HepG2 (cell line): ENCODE measurements at regions not wholly inside any gene's neighbourhood (a gene's known extent, or its start where the extent isn't known, plus 50 kb on each side); places are given as distances from the start of the nearest gene placed in this dataset.

Experiments
- ATAC-seq: fragments of 200-7000 bp; cut with Tn5 transposase; 3 replicates; pipeline ENCODE4 v1.9.1; 2020; ENCODE audit warnings: mild to moderate bottlenecking, moderate library complexity
- BruUV-seq: library from RNA; stranded (reverse); fragments of 400-500 nt; replicated peaks from 2 replicates; lab custom pipeline; 2021; lab: Mats Ljungman, UMichigan
- CTCF ChIA-PET: fragments of 300-600 bp; formaldehyde crosslinking; extraction: SDS; loops from one replicate; lab custom pipeline; 2021; ENCODE audit warnings: low total read pairs, inconsistent platforms, low intra/inter-chr PET ratio; lab: Yijun Ruan, JAX
- POLR2A ChIA-PET: fragments of 350-600 bp; sonication (Branson Sonifier 250); formaldehyde crosslinking; loops from one replicate; lab custom pipeline; 2020; ENCODE audit warnings: antibody characterized with exemption, inconsistent platforms; lab: Yijun Ruan, JAX
- DNase-seq: peaks from one replicate; pipeline ENCODE4 v3.0.0-alpha.2; 2015; ENCODE audit warnings: low spot score
- FAIRE-seq: peaks from 3 replicates; lab custom pipeline; 2011; peaks lifted over from hg19 to GRCh38; lab: Jason Lieb, UNC
- H2AFZ ChIP-seq: one replicate; pipeline ENCODE4 v1.6.1; 2011; ENCODE audit warnings: low read length, inconsistent platforms
- H3K27ac ChIP-seq: fragments of 300-600 bp; 3 replicates; pipeline ENCODE4 v1.8.0; 2011; ENCODE audit warnings: mixed run types, mild to moderate bottlenecking, mixed read lengths, low read length, inconsistent platforms; ENCODE audit not compliant: insufficient read depth; ENCODE audit errors: extremely low read length
- H3K27me3 ChIP-seq, 2 experiments: fragments of 200-600 bp in 1 of 2; 2 replicates in 1 of 2; 3 replicates in 1 of 2; pipeline versions ENCODE4 v1.6.0 to v1.8.0; 2011; ENCODE audit warnings: low read length in 2 of 2, mild to moderate bottlenecking in 2 of 2, moderate library complexity in 2 of 2, inconsistent platforms in 1 of 2; ENCODE audit not compliant: insufficient read depth in 2 of 2, control insufficient read depth in 1 of 2
- H3K36me3 ChIP-seq, 2 experiments: fragments of 200-600 bp in 1 of 2; replicated peaks in 1 of 2; 2 replicates in 1 of 2; 3 replicates in 1 of 2; pipeline versions ENCODE4 v1.5.1 to v1.8.0; 2011; ENCODE audit warnings: low read length in 2 of 2, inconsistent platforms in 1 of 2; ENCODE audit not compliant: insufficient read depth in 2 of 2, control insufficient read depth in 1 of 2
- H3K4me1 ChIP-seq: 2 replicates; pipeline ENCODE4 v1.5.1; 2012; ENCODE audit warnings: low read length, inconsistent platforms; ENCODE audit not compliant: insufficient read depth
- H3K4me2 ChIP-seq: 2 replicates; pipeline ENCODE4 v1.6.0; 2011; ENCODE audit warnings: low read depth, low read length, inconsistent platforms
- H3K4me3 ChIP-seq, 3 experiments: fragments of 200-600 bp in 1 of 3; sonication (generic), shearing (Covaris generic) in 1 of 3; replicated peaks in 1 of 3; 2 replicates each; pipeline ENCODE4 v1.5.1; 2011 to 2016; ENCODE audit warnings: low read length in 3 of 3, inconsistent platforms in 2 of 3, low read depth in 2 of 3, mild to moderate bottlenecking in 2 of 3, control low read depth in 1 of 3, mixed read lengths in 1 of 3; ENCODE audit not compliant: insufficient read depth in 1 of 3
- H3K79me2 ChIP-seq: one replicate; pipeline ENCODE4 v1.6.1; 2011; ENCODE audit warnings: low read length, inconsistent platforms; ENCODE audit not compliant: insufficient read depth
- H3K9ac ChIP-seq: 2 replicates; pipeline ENCODE4 v1.6.0; 2011; ENCODE audit warnings: mild to moderate bottlenecking, low read depth, low read length, inconsistent platforms; ENCODE audit not compliant: insufficient read depth
- H3K9me3 ChIP-seq: 2 replicates; pipeline ENCODE4 v1.5.1; 2012; ENCODE audit warnings: mild to moderate bottlenecking, low read length
- H4K20me1 ChIP-seq: 2 replicates; pipeline ENCODE4 v1.6.0; 2011; ENCODE audit warnings: inconsistent platforms, mild to moderate bottlenecking, low read length, moderate library complexity; ENCODE audit not compliant: insufficient read depth
- ARNTL ChIP-seq: sonication (generic); formaldehyde crosslinking; IDR thresholded peaks from 2 replicates; pipeline ENCODE4 v1.4.0; 2020; ENCODE audit warnings: mild to moderate bottlenecking, missing genetic modification reagents
- BCLAF1 ChIP-seq: fragments of 450-650 bp; IDR thresholded peaks from 2 replicates; pipeline ENCODE4 v1.6.1; 2017; ENCODE audit warnings: mild to moderate bottlenecking
- MAFK ChIP-seq, 2 experiments: IDR thresholded peaks in 1 of 2; conservative IDR thresholded peaks in 1 of 2; 2 replicates each; pipeline ENCODE4 v1.6.1; 2011; ENCODE audit warnings: improper control_type of control experiment in 2 of 2, low read length in 2 of 2
- MIXL1 ChIP-seq: IDR thresholded peaks from 2 replicates; pipeline ENCODE4 v1.6.1; 2016
- NBN ChIP-seq: fragments of 450-650 bp; conservative IDR thresholded peaks from 2 replicates; pipeline ENCODE4 v1.6.1; 2017
- NFE2 ChIP-seq: sonication (generic); formaldehyde crosslinking; IDR thresholded peaks from 2 replicates; pipeline ENCODE4 v1.4.0; 2020; ENCODE audit warnings: missing genetic modification reagents
- PLRG1 ChIP-seq: fragments of 450-650 bp; conservative IDR thresholded peaks from 2 replicates; pipeline ENCODE4 v1.6.1; 2016
- ZFP82 ChIP-seq: sonication (generic); formaldehyde crosslinking; IDR thresholded peaks from 2 replicates; pipeline ENCODE4 v1.5.1; 2020; ENCODE audit warnings: mild to moderate bottlenecking, missing genetic modification reagents, borderline replicate concordance
- ZNF235 ChIP-seq: sonication (generic); formaldehyde crosslinking; IDR thresholded peaks from 2 replicates; pipeline ENCODE4 v1.8.1; 2023; ENCODE audit warnings: mild to moderate bottlenecking, missing genetic modification reagents, borderline replicate concordance
- ZNF451 ChIP-seq: sonication (generic); formaldehyde crosslinking; IDR thresholded peaks from 2 replicates; pipeline ENCODE4 v1.5.0; 2020; ENCODE audit warnings: mild to moderate bottlenecking, missing genetic modification reagents
- ZNF746 ChIP-seq: sonication (generic); formaldehyde crosslinking; IDR thresholded peaks from 2 replicates; pipeline ENCODE4 v1.8.0; 2022; ENCODE audit warnings: mild to moderate bottlenecking, missing genetic modification reagents
- ZNF782 ChIP-seq: sonication (generic); formaldehyde crosslinking; IDR thresholded peaks from 2 replicates; pipeline ENCODE4 v1.4.0; 2020; ENCODE audit warnings: missing genetic modification reagents, mild to moderate bottlenecking, borderline replicate concordance
- WGBS: methylation state at CpG from one replicate; pipeline ENCODE4 v1.1.6; 2017; ENCODE audit warnings: low lambda C conversion rate; 5-methylcytosine and 5-hydroxymethylcytosine counted together
- in situ Hi-C: cut with HindIII; loops from 2 replicates; pipeline ENCODE4 v1.10.0; 2017; ENCODE audit warnings: low pct_unique_long_range_greater_than_20kb; ENCODE audit not compliant: extremely low pct_ligation_motif_present
- intact Hi-C: fragments of 100-400 bp; cut with micrococcal nuclease; formaldehyde crosslinking; loops from one replicate; pipeline ENCODE4 v1.10.0; 2022; ENCODE audit not compliant: unreplicated experiment

- H3K27ac ChIP-seq, result no peak overlapping the region
- H3K9me3 ChIP-seq, result no peaks in the 10 kb centered on the region
- H3K36me3 ChIP-seq, result no peaks in the 10 kb centered on the region
- intact Hi-C loops, result no loop called here
- H3K27me3 ChIP-seq, result peaks cover 0 to 36% of the 10 kb centered on the region in 2 experiments; a peak in 3 of 5 replicates
- no peak overlapping the region for H2AFZ ChIP-seq
- H4K20me1 ChIP-seq, result no peaks in the 10 kb centered on the region
- no peaks in the 10 kb centered on the region for H3K4me1 ChIP-seq
- WGBS, result 14% methylated on average over 10 of the region's 10 CpGs
- BruUV-seq, result no TSS peak
- FAIRE-seq, result no peak
- H3K9ac ChIP-seq, result no peak overlapping the region
- no peak for ATAC-seq
- TF ChIP-seq MAFK (conservative IDR thresholded peaks at IDR 0.05 in 1 of 2, IDR thresholded peaks at IDR 0.05 in 1 of 2; ENCODE audit: low read length in 2 of 2) (no peak), NFE2 (CRISPR knock-in tag) (no peak), ZNF451 (CRISPR knock-in tag) (no peak), NBN (no peak), ZNF746 (CRISPR knock-in tag) (no peak), ARNTL (CRISPR knock-in tag) (no peak), BCLAF1 (no peak), MIXL1 (CRISPR knock-in tag) (no peak), ZNF235 (no peak), ZNF782 (CRISPR knock-in tag) (no peak), ZFP82 (no peak), PLRG1 (no peak)
- no peak for DNase-seq
- H3K79me2 ChIP-seq, result no peaks in the 10 kb centered on the region
- in situ Hi-C loops, result no loop called here
- CTCF ChIA-PET, result no interaction called here
- H3K4me2 ChIP-seq, result no peak overlapping the region
- H3K4me3 ChIP-seq, result no peak overlapping the region
- POLR2A ChIA-PET, result no interaction called here
Observed at GRCh38 chr12:125276567-125276966, 211.3 kb downstream of the AACS start.
